Thyroid gland (tissue), 4 donors: ENCODE measurements at regions not wholly inside any gene's neighbourhood (a gene's known extent, or its start where the extent isn't known, plus 50 kb on each side); places are given as distances from the start of the nearest gene placed in this dataset.

Source experiments
- DNase-seq, 2 donors: peaks; one replicate each; pipeline ENCODE4 v3.0.0-alpha.2; 2019
- H3K27ac ChIP-seq, 3 donors: fragments of 200-600 bp; sonication (generic); 1 replicate in 2 of 3; 2 replicates in 1 of 3; pipeline ENCODE4 v1.5.1; 2016 to 2019; ENCODE audit warnings: mild to moderate bottlenecking in 1 of 3, moderate library complexity in 1 of 3
- H3K27me3 ChIP-seq: fragments of 200-600 bp; sonication (generic); one replicate; pipeline ENCODE4 v1.5.1; 2019
- H3K36me3 ChIP-seq, 2 donors: fragments of 200-600 bp; sonication (generic); one replicate each; pipeline ENCODE4 v1.5.1; 2016 to 2019
- H3K4me1 ChIP-seq, 2 donors: fragments of 200-600 bp; sonication (generic); one replicate each; pipeline ENCODE4 v1.5.1; 2017 to 2019
- H3K4me3 ChIP-seq, 3 donors: fragments of 200-600 bp; sonication (generic); replicated peaks in 1 of 3; 1 replicate in 2 of 3; 2 replicates in 1 of 3; pipeline ENCODE4 v1.5.1; 2016; ENCODE audit warnings: mild to moderate bottlenecking in 1 of 3
- H3K9me3 ChIP-seq: fragments of 200-600 bp; sonication (generic); one replicate; pipeline ENCODE4 v1.5.1; 2017
- CTCF ChIP-seq, 6 experiments: fragments of 200-600 bp in 3 of 6; fragments of 450-650 bp in 3 of 6; sonication (generic) in 3 of 6; IDR thresholded peaks; one replicate each; pipeline ENCODE4 v1.5.1; 2016 to 2019; ENCODE audit warnings: antibody characterized with exemption in 6 of 6, mild to moderate bottlenecking in 2 of 6, inconsistent platforms in 1 of 6, moderate library complexity in 1 of 6
- POLR2A ChIP-seq, 2 donors: fragments of 450-650 bp; IDR thresholded peaks; one replicate each; pipeline ENCODE4 v1.6.1; 2017; ENCODE audit warnings: antibody characterized with exemption in 2 of 2, mild to moderate bottlenecking in 2 of 2, moderate library complexity in 1 of 2
- WGBS, 2 donors: methylation state at CpG; one replicate each; pipeline ENCODE4 v1.1.5; 2017; 5-methylcytosine and 5-hydroxymethylcytosine counted together
- intact Hi-C: fragments of 100-400 bp; cut with DNase I; formaldehyde crosslinking; loops from one replicate; pipeline ENCODE4 v1.15.1; 2023

GRCh38 chr3:76383781-76384180 is 598.4 kb upstream of the ZNF717 start:
- WGBS, 2 donors, result 76 to 79% methylated on average over 6 of the region's 6 CpGs
- H3K27me3 ChIP-seq, result no peaks in the 10 kb centered on the region
- DNase-seq, result no peak

GRCh38 chr3:76387000-76387399 is 601.7 kb upstream of the ZNF717 start:
- no peaks in the 10 kb centered on the region for H3K4me1 ChIP-seq

More at GRCh38 chr3:76383781-76384180, 598.4 kb upstream of the ZNF717 start:
- no peaks in the 10 kb centered on the region for H3K4me1 ChIP-seq
- no peak overlapping the region for H3K27ac ChIP-seq
- no peak overlapping the region for H3K4me3 ChIP-seq
- TF ChIP-seq POLR2A (IDR thresholded peaks at IDR 0.05) (no peak), CTCF (IDR thresholded peaks at IDR 0.05) (no peak)
- intact Hi-C loops, result no loop called here
- no peaks in the 10 kb centered on the region for H3K36me3 ChIP-seq
- no peaks in the 10 kb centered on the region for H3K9me3 ChIP-seq

GRCh38 chr3:76400141-76400540 is 614.8 kb upstream of the ZNF717 start:
- H3K9me3 ChIP-seq, result no peaks in the 10 kb centered on the region
- 51 to 72% methylated on average over 1 of the region's 1 CpG for whole genome bisulfite sequencing, 2 donors
- DNase-seq, result no peak
- H3K36me3 ChIP-seq, result no peaks in the 10 kb centered on the region
- intact Hi-C loops, result no loop called here
- TF ChIP-seq POLR2A (IDR thresholded peaks at IDR 0.05) (no peak), CTCF (IDR thresholded peaks at IDR 0.05) (no peak)
- H3K4me1 ChIP-seq, result no peaks in the 10 kb centered on the region
- H3K27me3 ChIP-seq, result no peaks in the 10 kb centered on the region
- H3K4me3 ChIP-seq, result no peak overlapping the region
- H3K27ac ChIP-seq, result no peak overlapping the region

More at GRCh38 chr3:76387000-76387399, 601.7 kb upstream of the ZNF717 start:
- Histone ChIP-seq H3K9me3 (no peaks in the 10 kb centered on the region), H3K27me3 (no peaks in the 10 kb centered on the region), H3K36me3 (no peaks in the 10 kb centered on the region), H3K4me3 (no peak overlapping the region), H3K27ac (no peak overlapping the region)
- no peak for DNase-seq
- intact Hi-C loops, result no loop called here
- TF ChIP-seq POLR2A (IDR thresholded peaks at IDR 0.05), result no peak
- no peak for TF ChIP-seq CTCF (IDR thresholded peaks at IDR 0.05)
- 69 to 91% methylated on average over 2 of the region's 2 CpGs for WGBS, 2 donors

GRCh38 chr3:76402926-76403325 is 617.6 kb upstream of the ZNF717 start:
- intact Hi-C loops, result no loop called here
- no peak for TF ChIP-seq POLR2A (IDR thresholded peaks at IDR 0.05)
- no peak for TF ChIP-seq CTCF (IDR thresholded peaks at IDR 0.05)
- no peaks in the 10 kb centered on the region for H3K9me3 ChIP-seq
- no peak overlapping the region for H3K4me3 ChIP-seq
- H3K27me3 ChIP-seq, result no peaks in the 10 kb centered on the region
- no peaks in the 10 kb centered on the region for H3K36me3 ChIP-seq
- WGBS, 2 donors, result 61 to 62% methylated on average over 2 of the region's 2 CpGs
- H3K27ac ChIP-seq, result no peak overlapping the region
- H3K4me1 ChIP-seq, result no peaks in the 10 kb centered on the region
- no peak for DNase-seq

- no peak for DNase-seq
- TF ChIP-seq POLR2A (IDR thresholded peaks at IDR 0.05), result no peak
- TF ChIP-seq CTCF (IDR thresholded peaks at IDR 0.05), result no peak
- Histone ChIP-seq H3K9me3 (no peaks in the 10 kb centered on the region), H3K36me3 (no peaks in the 10 kb centered on the region), H3K27ac (no peak overlapping the region), H3K4me3 (no peak overlapping the region), H3K4me1 (no peaks in the 10 kb centered on the region), H3K27me3 (no peaks in the 10 kb centered on the region)
- intact Hi-C loops, result no loop called here
- WGBS, 2 donors, result 64 to 84% methylated on average over 2 of the region's 2 CpGs
These were observed 618.2 kb upstream of the ZNF717 start for GRCh38 chr3:76403556-76403955.
